ENCODE measurements at regions not wholly inside any gene's neighbourhood (a gene's known extent, or its start where the extent isn't known, plus 50 kb on each side); places are given as distances from the start of the nearest gene placed in this dataset.

GRCh38 chr15:56534728-56535127 is 69.8 kb upstream of the MNS1 start:
- Histone ChIP-seq H4K20me1 (replicated peaks; ENCODE audit: control insufficient read depth, extremely low read depth, insufficient read depth, low read length) (no peaks in the 10 kb centered on the region), H3K36me3 (ENCODE audit: control insufficient read depth in 2 of 2, extremely low read depth in 1 of 2, insufficient read depth in 2 of 2, low read length in 2 of 2) (no peaks in the 10 kb centered on the region), H3K4me2 (ENCODE audit: insufficient read depth, low read length) (no peak overlapping the region), H3K27me3 (ENCODE audit: control insufficient read depth in 2 of 2, insufficient read depth in 2 of 2, low read length in 2 of 2) (peaks cover 8 to 19% of the 10 kb centered on the region in 2 experiments), H3K79me2 (ENCODE audit: control insufficient read depth, insufficient read depth, low read length) (no peaks in the 10 kb centered on the region), H3K27ac (ENCODE audit: insufficient read depth, low read depth, low read length) (no peak overlapping the region), H3K9me1 (replicated peaks; ENCODE audit: control insufficient read depth, extremely low read depth, insufficient read depth, low read length) (no peaks in the 10 kb centered on the region), H3K4me3 (replicated peaks in 1 of 3; ENCODE audit: insufficient read depth in 1 of 3, low read depth in 1 of 3, low read length in 3 of 3) (no peak overlapping the region), H3K9me3 (replicated peaks; ENCODE audit: control insufficient read depth, insufficient read depth, low read length) (no peaks in the 10 kb centered on the region), H2AFZ (ENCODE audit: low read depth, low read length) (no peak overlapping the region), H3K9ac (replicated peaks; ENCODE audit: extremely low read depth, insufficient read depth, low read length) (no peak overlapping the region), H3K4me1 (ENCODE audit: control insufficient read depth, extremely low read depth, insufficient read depth, low read length) (no peaks in the 10 kb centered on the region)
- no TSS peak for BruUV-seq (replicated peaks)
- FAIRE-seq (no peak), DNase-seq (ENCODE audit: low read depth, low spot score) (no peak)
- dilution Hi-C loops (cut with MboI; ENCODE audit: extremely low pct_ligation_motif_present, low sequenced_read_pairs) = no loop called here
- CTCF ChIA-PET = interaction anchor here (1.7 kb wide), 1 partner anchor 38 kb away, joined by 4 read pairs; no protein-coding TSS in a partner anchor
- POLR2A ChIA-PET = no interaction called here
- intact Hi-C loops (cut with micrococcal nuclease) = no loop called here
- TF ChIP-seq CTCF (IDR thresholded peaks at IDR 0.05; ENCODE audit: extremely low read depth in 1 of 2, insufficient read depth in 1 of 2, low read depth in 1 of 2, low read length in 2 of 2) = no peak
- no peak for TF ChIP-seq MYC (IDR thresholded peaks at IDR 0.05; ENCODE audit: low read depth, low read length)
- TF ChIP-seq MAX (IDR thresholded peaks at IDR 0.05; ENCODE audit: insufficient read depth, insufficient read length) = no peak
- no peak for TF ChIP-seq GATA2 (IDR thresholded peaks at IDR 0.05; ENCODE audit: insufficient read depth, insufficient read length, low read depth, low read length)
- no peak for TF ChIP-seq FOS (IDR thresholded peaks at IDR 0.05; ENCODE audit: borderline replicate concordance, insufficient read depth, low read length)
- TF ChIP-seq JUN (IDR thresholded peaks at IDR 0.05; ENCODE audit: borderline replicate concordance, insufficient read depth, insufficient read length, low read depth) = no peak
- TF ChIP-seq POLR2AphosphoS5 (IDR thresholded peaks at IDR 0.05; ENCODE audit: insufficient read depth, low read depth, low read length) = no peak
- TF ChIP-seq POLR2A (IDR thresholded peaks at IDR 0.05; ENCODE audit: low read depth, low read length) = no peak
- no peak for TF ChIP-seq EZH2 (IDR thresholded peaks at IDR 0.05; ENCODE audit: borderline replicate concordance, low read depth, low read length, severe bottlenecking)
